NCI-H1105 (cell line): ENCODE measurements at regions not wholly inside any gene's neighbourhood (a gene's known extent, or its start where the extent isn't known, plus 50 kb on each side); places are given as distances from the start of the nearest gene placed in this dataset.
"Not testable (repeated sequence)": the region's sequence is repeated elsewhere in the genome, so short reads cannot be mapped to it uniquely, and the experiment has no call there.

Source experiments
- DNase-seq: peaks from one replicate; lab custom pipeline; 2025; lab: John Stamatoyannopoulos, UW

DNA sequence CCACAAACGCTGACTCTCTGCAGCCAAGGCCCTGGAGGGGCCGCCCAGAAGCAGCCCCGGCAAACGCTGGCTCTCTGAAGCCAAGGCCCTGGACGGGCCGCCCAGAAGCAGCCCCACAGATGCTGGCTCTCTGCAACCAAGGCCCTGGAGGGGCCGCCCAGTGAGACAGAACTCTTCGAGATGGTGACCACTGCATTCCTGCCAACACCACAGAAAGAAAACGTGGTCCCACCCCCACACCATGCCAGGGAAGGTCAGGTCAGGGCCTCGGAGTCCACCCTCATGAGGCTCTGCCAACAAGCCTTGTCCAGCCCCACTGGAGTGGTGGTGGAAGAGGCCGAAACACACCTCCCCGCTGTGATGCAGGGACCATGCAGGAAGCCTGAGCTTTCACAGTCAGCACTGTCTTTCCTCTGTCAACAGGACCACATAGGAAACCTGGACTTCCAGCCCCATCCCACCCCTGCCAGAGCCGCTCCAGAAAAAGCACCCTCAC lies 97.5 kb downstream of the DLL1 start:
- DNase-seq = no peak

DNA sequence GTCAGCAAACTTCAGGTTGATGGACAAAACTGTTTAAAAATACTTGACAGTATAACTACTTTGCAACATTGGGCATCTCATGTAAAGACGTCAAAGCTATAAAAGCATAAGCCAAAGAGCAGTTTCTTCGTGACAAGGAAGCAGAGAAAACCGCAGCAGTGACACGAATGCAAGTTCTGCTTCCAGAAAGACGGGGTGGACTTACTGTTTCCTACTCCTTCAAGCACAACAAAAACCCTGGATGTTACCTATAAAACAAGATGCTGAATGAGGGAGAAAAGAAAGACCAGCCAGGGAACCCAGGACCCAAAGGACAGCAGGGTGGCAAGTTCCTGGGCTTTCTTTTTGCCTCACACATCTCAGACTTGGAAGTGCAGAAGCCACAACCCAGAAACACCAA lies 98.0 kb downstream of the DLL1 start:
- DNase-seq = no peak

GRCh38 chr6:170192101-170192500 lies 98.8 kb downstream of the DLL1 start:
- not testable (repeated sequence) for DNase-seq

- DNase-seq = no peak
Observed at GRCh38 chr6:170190046-170190445, 100.8 kb downstream of the DLL1 start.

GRCh38 chr6:170189236-170189635 lies 101.6 kb downstream of the DLL1 start:
- DNase-seq = no peak

- no peak for DNase-seq
Observed at GRCh38 chr6:170188571-170189001, 102.3 kb downstream of the DLL1 start.

DNA sequence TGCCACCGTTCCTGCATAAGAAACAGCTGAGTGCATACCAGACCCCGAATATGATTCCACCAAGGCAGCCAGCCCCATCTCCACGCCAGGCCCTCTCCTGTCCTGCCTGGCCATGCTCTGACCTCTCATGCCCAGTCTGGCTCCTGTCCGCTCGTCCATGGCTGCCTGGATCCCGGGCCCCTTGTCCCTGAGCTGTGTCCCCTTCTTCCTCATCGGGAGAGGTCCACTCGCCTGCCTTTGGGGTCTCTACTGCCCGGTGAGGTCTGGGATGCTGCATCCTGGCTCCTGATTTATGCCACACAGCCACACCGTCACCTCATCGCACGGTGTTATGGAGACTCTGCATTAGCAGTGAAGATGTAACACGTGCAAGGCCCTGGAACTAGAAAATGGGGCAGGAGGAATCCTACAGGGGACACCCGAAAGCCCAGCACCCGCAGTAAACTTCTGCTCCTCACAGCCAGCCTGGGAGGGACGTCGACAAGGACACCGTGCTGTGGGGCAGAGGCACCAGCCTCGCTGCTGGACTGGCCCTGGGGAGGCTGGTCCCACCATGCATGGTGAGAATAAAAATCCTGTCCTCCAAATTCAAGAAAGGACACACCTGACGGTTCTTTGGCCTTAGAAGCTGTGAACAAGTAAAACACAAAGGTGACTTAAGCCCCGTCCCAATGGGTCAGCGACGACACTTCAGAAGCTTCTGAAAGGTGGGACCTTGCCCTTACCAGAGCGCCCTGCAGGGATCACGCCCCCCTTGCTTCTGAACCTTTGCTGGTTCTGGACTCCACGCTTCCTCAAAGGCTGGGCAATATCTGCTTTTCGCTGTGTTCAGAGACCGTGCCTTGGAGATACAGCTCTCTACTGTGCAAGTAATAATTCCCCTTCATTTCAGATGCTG lies 103.0 kb downstream of the DLL1 start:
- no peak for DNase-seq

- DNase-seq = peak; percentile 17
Observed at GRCh38 chr6:170186941-170187668, 103.8 kb downstream of the DLL1 start.

DNA sequence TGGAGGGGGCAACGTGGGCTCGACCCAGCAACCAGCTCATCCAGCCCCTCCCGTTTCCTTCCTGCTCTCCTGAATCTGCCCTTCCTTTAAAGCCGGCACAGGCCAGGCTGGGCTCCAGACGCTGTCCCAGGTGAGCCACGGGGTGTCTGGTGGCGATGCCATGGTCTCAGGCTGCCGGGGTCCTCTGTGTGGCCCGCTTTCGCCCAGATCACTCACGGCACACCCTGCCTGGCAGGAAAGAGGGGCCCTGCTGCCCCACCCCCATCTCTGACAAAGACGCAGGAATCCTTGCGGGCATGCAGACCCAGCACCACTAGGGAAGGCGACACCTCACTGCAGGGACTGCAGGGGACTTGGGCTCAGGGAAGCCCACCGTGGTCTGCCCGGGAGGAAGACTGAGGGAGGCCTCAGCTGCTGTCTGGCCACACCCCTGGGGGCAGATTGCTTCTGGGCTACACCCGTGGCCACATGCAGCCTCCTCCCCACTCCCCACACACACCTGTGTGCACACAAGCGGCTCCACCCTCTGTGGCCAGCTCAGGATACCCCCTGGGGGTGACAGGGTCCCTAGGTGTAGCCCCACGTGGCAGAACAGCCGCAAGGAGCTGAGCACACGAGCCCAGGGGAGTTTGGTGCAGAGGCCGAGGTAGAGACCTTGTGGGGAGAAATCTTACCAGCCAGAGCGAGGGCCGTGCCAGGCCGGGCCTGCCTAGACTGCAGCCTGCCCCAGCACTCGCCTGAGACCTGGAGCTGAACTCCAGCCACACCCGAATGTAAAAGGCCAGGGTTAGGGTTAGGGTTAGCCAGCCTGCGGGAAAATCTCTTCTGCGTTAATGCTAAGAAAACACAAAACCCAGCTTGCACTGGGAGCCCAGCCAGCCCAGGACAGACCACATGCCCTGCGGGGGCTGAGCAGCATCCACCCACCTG lies 104.6 kb downstream of the DLL1 start:
- DNase-seq = no peak

- DNase-seq = no peak
Observed at GRCh38 chr6:170185175-170185978, 105.5 kb downstream of the DLL1 start.

- DNase-seq = no peak
Observed at GRCh38 chr6:170184316-170184715, 106.6 kb downstream of the DLL1 start.

GRCh38 chr6:170183521-170183920 lies 107.4 kb downstream of the DLL1 start:
- DNase-seq = no peak

DNA sequence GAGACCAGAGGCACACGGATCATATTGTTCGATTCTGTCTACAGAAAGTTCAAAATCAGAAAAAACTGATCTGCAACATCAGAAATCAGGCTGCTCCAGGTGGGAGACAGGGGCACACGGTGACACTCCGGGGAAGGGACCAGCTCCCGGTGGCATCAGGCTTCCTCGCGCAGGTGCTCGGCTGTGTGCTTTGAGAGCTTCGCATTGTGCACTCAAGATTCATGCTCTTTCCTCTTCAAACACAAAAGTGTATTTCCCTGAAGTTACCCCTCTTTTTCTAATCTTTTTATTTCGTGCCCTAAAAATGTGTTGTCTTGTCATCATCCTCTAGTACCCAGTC lies 108.1 kb downstream of the DLL1 start:
- no peak for DNase-seq

- no peak for DNase-seq
Observed at GRCh38 chr6:170182093-170182780, 108.6 kb downstream of the DLL1 start.

DNA sequence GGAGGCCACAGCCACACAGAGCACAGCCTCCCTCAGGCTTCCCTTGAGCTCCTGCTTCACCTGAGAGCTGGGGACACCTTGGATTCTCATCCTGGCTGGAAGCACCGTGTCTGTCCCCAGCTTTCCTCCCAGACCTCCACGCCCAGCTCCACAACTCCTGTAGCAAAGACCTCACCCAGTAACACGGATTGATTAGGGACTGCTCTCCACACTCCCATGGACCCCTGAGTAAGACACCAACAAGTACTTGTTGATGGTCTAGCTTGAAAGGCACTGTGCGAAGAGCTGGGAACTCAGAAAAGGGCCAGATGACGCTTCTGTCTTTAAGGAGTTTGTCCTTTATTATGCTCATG lies 109.6 kb downstream of the DLL1 start:
- DNase-seq = no peak

DNA sequence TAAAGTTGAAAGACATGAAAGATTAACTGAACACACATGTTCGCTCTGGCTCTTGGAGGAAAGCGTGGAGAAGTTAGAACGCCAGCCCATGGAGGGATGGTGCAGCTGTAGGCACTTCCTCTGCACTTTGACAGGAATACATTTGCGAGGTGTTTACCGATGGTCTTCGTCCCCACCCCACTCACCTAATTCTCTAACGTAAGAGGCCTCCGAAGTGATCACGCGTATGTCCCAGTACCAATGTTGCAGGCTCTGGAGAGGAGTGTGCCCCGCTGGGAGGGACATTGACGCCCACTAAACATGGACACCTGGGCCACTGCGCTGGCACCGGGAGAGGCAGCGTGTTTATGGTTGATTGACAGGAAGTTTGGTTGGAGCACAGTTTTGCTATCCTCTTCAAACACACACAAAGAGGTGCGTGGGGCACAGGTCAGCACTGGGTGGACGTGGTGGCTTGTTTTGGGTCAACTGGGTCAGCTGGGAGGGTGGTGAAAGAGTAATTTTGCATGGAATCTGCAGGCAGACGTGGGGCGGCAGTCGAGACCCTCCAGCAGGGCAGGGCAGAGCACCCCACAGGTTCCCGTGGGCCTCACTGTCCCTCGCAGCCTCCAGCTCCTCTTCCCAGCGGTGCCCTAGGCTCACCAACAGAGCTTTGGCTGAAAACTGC lies 110.1 kb downstream of the DLL1 start:
- DNase-seq = no peak

DNA sequence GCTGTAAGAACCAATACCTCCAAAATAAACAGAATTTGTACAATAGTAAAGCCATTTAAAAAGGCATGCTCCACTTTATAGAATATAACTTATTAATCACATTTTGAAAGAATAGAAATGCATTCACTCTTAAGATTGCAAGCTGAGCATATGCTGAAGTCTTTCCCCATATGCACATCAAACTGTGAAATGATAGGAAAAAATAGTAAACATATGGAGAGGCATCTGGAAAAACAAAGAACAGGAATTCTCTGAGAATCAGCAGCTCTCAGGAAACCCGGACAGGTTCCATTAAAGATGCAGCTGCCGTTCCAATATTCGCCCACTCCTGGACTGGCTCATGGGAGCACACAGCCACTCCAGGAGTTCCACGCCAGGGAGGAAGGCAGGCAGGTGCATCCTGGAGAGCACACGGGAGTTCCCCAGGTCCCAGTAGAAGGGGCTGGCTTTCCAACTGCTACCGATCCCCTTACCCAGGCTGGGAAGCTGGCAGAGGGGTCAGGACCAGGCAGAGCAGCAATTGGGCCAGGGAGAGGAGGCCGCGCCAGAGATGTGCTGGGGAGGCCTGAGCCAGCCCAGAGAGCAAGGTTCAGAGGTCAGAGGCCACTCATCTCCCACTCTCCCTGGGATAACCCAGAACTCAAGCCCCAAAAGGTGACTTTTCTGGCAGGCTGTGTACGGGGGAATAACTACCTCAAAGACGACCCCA lies 111.1 kb downstream of the DLL1 start:
- no peak for DNase-seq

- DNase-seq = peak; percentile 59
Observed at GRCh38 chr6:170178561-170179477, 112.1 kb downstream of the DLL1 start.
